ENCODE measurements at regions not wholly inside any gene's neighbourhood (a gene's known extent, or its start where the extent isn't known, plus 50 kb on each side); places are given as distances from the start of the nearest gene placed in this dataset.

- no peak overlapping the region for H3K4me3 ChIP-seq (ENCODE audit: low read depth, low read length)
- peak; percentile 1 for DNase-seq (ENCODE audit: low read depth)
- TF ChIP-seq CTCF (conservative IDR thresholded peaks at IDR 0.05; ENCODE audit: low read depth, low read length), result no peak
These were observed 58.0 kb upstream of the CCSER1 start for GRCh38 chr4:90069151-90069550.

GRCh38 chr4:90071289-90072235 is 55.6 kb upstream of the CCSER1 start:
- no peak for DNase-seq (ENCODE audit: low read depth)
- H3K4me3 ChIP-seq (ENCODE audit: low read depth, low read length), result no peak overlapping the region
- no peak for TF ChIP-seq CTCF (conservative IDR thresholded peaks at IDR 0.05; ENCODE audit: low read depth, low read length)

- no peak for TF ChIP-seq CTCF (conservative IDR thresholded peaks at IDR 0.05; ENCODE audit: low read depth, low read length)
- no peak for DNase-seq (ENCODE audit: low read depth)
- no peak overlapping the region for H3K4me3 ChIP-seq (ENCODE audit: low read depth, low read length)
These were observed 52.8 kb upstream of the CCSER1 start for GRCh38 chr4:90074322-90074886.
